Activated T-cell treated with anti-CD3 and anti-CD28 coated beads, Interleukin-2, amount 50 U/mL, for 72 hours (primary cell): ENCODE measurements at regions not wholly inside any gene's neighbourhood (a gene's known extent, or its start where the extent isn't known, plus 50 kb on each side); places are given as distances from the start of the nearest gene placed in this dataset.

ENCODE experiments used
- ATAC-seq, 2 donors: fragments of 150-1000 bp; cut with Tn5 transposase; replicated peaks in 1 of 2; 2 replicates each; pipeline ENCODE4 v1.10.0; 2021; ENCODE audit warnings: moderate library complexity in 2 of 2, mild to moderate bottlenecking in 1 of 2
- DNase-seq, 2 donors: peaks; one replicate each; pipeline ENCODE4 v3.0.0; 2021 to 2022; ENCODE audit warnings: mixed read lengths in 1 of 2
- H3K27ac Mint-ChIP-seq: one replicate; pipeline ENCODE4 v1.8.0; 2022; ENCODE audit warnings: mild to moderate bottlenecking, moderate library complexity, mixed read lengths
- H3K27me3 Mint-ChIP-seq: one replicate; pipeline ENCODE4 v1.8.0; 2022; ENCODE audit warnings: low read depth, mixed read lengths
- H3K36me3 Mint-ChIP-seq, 2 donors: one replicate each; pipeline ENCODE4 v1.8.0; 2022; ENCODE audit warnings: mixed read lengths in 2 of 2, mild to moderate bottlenecking in 1 of 2; ENCODE audit not compliant: insufficient read depth in 2 of 2
- H3K4me1 Mint-ChIP-seq: one replicate; pipeline ENCODE4 v1.8.0; 2022; ENCODE audit warnings: low read depth, mixed read lengths
- H3K4me3 Mint-ChIP-seq, 2 donors: one replicate each; pipeline ENCODE4 v1.8.0; 2022; ENCODE audit warnings: mild to moderate bottlenecking in 2 of 2, mixed read lengths in 2 of 2, moderate library complexity in 2 of 2
- H3K9me3 Mint-ChIP-seq, 2 donors: one replicate each; pipeline ENCODE4 v1.8.0; 2022; ENCODE audit warnings: mixed read lengths in 2 of 2

GRCh38 chr4:163948920-163949455, 454.5 kb downstream of the TMA16 start:
- no peaks in the 10 kb centered on the region for H3K27me3 Mint-ChIP-seq

GRCh38 chr4:163949976-163950601, 455.6 kb downstream of the TMA16 start:
- ATAC-seq (no peak), DNase-seq (no peak)
- Mint-ChIP-seq H3K9me3 (peaks cover 0 to 3% of the 10 kb centered on the region in 2 donors), H3K27me3 (no peaks in the 10 kb centered on the region), H3K27ac (no peak overlapping the region), H3K4me1 (no peaks in the 10 kb centered on the region), H3K36me3 (no peaks in the 10 kb centered on the region), H3K4me3 (no peak overlapping the region)

More at GRCh38 chr4:163948920-163949455, 454.5 kb downstream of the TMA16 start:
- Mint-ChIP-seq H3K9me3 (peaks cover 0 to 3% of the 10 kb centered on the region in 2 donors), H3K4me1 (no peaks in the 10 kb centered on the region), H3K27ac (no peak overlapping the region), H3K36me3 (no peaks in the 10 kb centered on the region), H3K4me3 (no peak overlapping the region)
- no peak for DNase-seq
- no peak for ATAC-seq

- no peak overlapping the region for H3K27ac Mint-ChIP-seq
- no peak for DNase-seq
These were observed 460.8 kb downstream of the TMA16 start for GRCh38 chr4:163955288-163955687.

GRCh38 chr4:163958751-163959150, 464.3 kb downstream of the TMA16 start:
- H3K36me3 Mint-ChIP-seq, result no peaks in the 10 kb centered on the region
- H3K4me1 Mint-ChIP-seq, result no peaks in the 10 kb centered on the region
- H3K4me3 Mint-ChIP-seq, result no peak overlapping the region
- DNase-seq (no peak), ATAC-seq (no peak)
- H3K27ac Mint-ChIP-seq, result no peak overlapping the region
- peaks cover 9% of the 10 kb centered on the region for H3K27me3 Mint-ChIP-seq
- peaks cover 0 to 2% of the 10 kb centered on the region in 2 donors for H3K9me3 Mint-ChIP-seq

More at GRCh38 chr4:163955288-163955687, 460.8 kb downstream of the TMA16 start:
- peaks cover 0 to 2% of the 10 kb centered on the region in 2 donors for H3K9me3 Mint-ChIP-seq
- no peak for ATAC-seq
- H3K36me3 Mint-ChIP-seq, result no peaks in the 10 kb centered on the region
- H3K4me1 Mint-ChIP-seq, result no peaks in the 10 kb centered on the region
- no peak overlapping the region for H3K4me3 Mint-ChIP-seq
- peaks cover 9% of the 10 kb centered on the region for H3K27me3 Mint-ChIP-seq

- H3K27ac Mint-ChIP-seq, result no peak overlapping the region
- no peaks in the 10 kb centered on the region for H3K4me1 Mint-ChIP-seq
- H3K27me3 Mint-ChIP-seq, result peaks cover 9% of the 10 kb centered on the region
- no peaks in the 10 kb centered on the region for H3K36me3 Mint-ChIP-seq
- DNase-seq (no peak), ATAC-seq (no peak)
- H3K9me3 Mint-ChIP-seq, result peaks cover 0 to 2% of the 10 kb centered on the region in 2 donors
- H3K4me3 Mint-ChIP-seq, result no peak overlapping the region
These were observed 465.4 kb downstream of the TMA16 start for GRCh38 chr4:163959932-163960331.

GRCh38 chr4:163966612-163967011, 472.1 kb downstream of the TMA16 start:
- Mint-ChIP-seq H3K4me3 (no peak overlapping the region), H3K27ac (no peak overlapping the region), H3K36me3 (no peaks in the 10 kb centered on the region), H3K4me1 (no peaks in the 10 kb centered on the region), H3K9me3 (no peaks in the 10 kb centered on the region), H3K27me3 (no peaks in the 10 kb centered on the region)
- no peak for DNase-seq
- ATAC-seq, result no peak

- Mint-ChIP-seq H3K27ac (no peak overlapping the region), H3K36me3 (no peaks in the 10 kb centered on the region), H3K4me3 (no peak overlapping the region), H3K4me1 (no peaks in the 10 kb centered on the region), H3K27me3 (no peaks in the 10 kb centered on the region), H3K9me3 (no peaks in the 10 kb centered on the region)
- no peak for ATAC-seq
- no peak for DNase-seq
These were observed 472.8 kb downstream of the TMA16 start for GRCh38 chr4:163967263-163967662.

- Mint-ChIP-seq H3K9me3 (no peaks in the 10 kb centered on the region), H3K4me3 (no peak overlapping the region), H3K36me3 (no peaks in the 10 kb centered on the region), H3K27ac (no peak overlapping the region), H3K4me1 (no peaks in the 10 kb centered on the region), H3K27me3 (no peaks in the 10 kb centered on the region)
- no peak for DNase-seq
- no peak for ATAC-seq
These were observed 473.2 kb downstream of the TMA16 start for GRCh38 chr4:163967710-163968109.

GRCh38 chr4:163969291-163969690, 474.8 kb downstream of the TMA16 start:
- H3K9me3 Mint-ChIP-seq, result no peaks in the 10 kb centered on the region
- DNase-seq (no peak), ATAC-seq (no peak)
- no peaks in the 10 kb centered on the region for H3K27me3 Mint-ChIP-seq
- H3K27ac Mint-ChIP-seq, result no peak overlapping the region
- no peaks in the 10 kb centered on the region for H3K36me3 Mint-ChIP-seq
- no peak overlapping the region for H3K4me3 Mint-ChIP-seq
- H3K4me1 Mint-ChIP-seq, result no peaks in the 10 kb centered on the region

GRCh38 chr4:163976588-163976987, 482.1 kb downstream of the TMA16 start:
- H3K9me3 Mint-ChIP-seq, result peaks cover 0 to 3% of the 10 kb centered on the region in 2 donors
- H3K27ac Mint-ChIP-seq, result no peak overlapping the region
- H3K4me3 Mint-ChIP-seq, result no peak overlapping the region
- no peaks in the 10 kb centered on the region for H3K4me1 Mint-ChIP-seq
- no peak for ATAC-seq
- no peak for DNase-seq
- H3K27me3 Mint-ChIP-seq, result no peaks in the 10 kb centered on the region
- no peaks in the 10 kb centered on the region for H3K36me3 Mint-ChIP-seq

GRCh38 chr4:163988391-163988790, 493.9 kb downstream of the TMA16 start:
- no peak for DNase-seq
- H3K36me3 Mint-ChIP-seq, result no peaks in the 10 kb centered on the region
- no peak overlapping the region for H3K4me3 Mint-ChIP-seq
- no peaks in the 10 kb centered on the region for H3K4me1 Mint-ChIP-seq
- no peak for ATAC-seq
- H3K27ac Mint-ChIP-seq, result no peak overlapping the region
- no peaks in the 10 kb centered on the region for H3K27me3 Mint-ChIP-seq
- H3K9me3 Mint-ChIP-seq, result no peaks in the 10 kb centered on the region

- DNase-seq, result no peak
- Mint-ChIP-seq H3K4me1 (no peaks in the 10 kb centered on the region), H3K27ac (no peak overlapping the region), H3K36me3 (no peaks in the 10 kb centered on the region), H3K9me3 (no peaks in the 10 kb centered on the region), H3K4me3 (no peak overlapping the region), H3K27me3 (no peaks in the 10 kb centered on the region)
- no peak for ATAC-seq
These were observed 494.4 kb downstream of the TMA16 start for GRCh38 chr4:163988865-163989264.

GRCh38 chr4:163991298-163991865, 496.9 kb downstream of the TMA16 start:
- Mint-ChIP-seq H3K36me3 (no peaks in the 10 kb centered on the region), H3K27me3 (no peaks in the 10 kb centered on the region), H3K9me3 (no peaks in the 10 kb centered on the region), H3K27ac (no peak overlapping the region), H3K4me1 (no peaks in the 10 kb centered on the region), H3K4me3 (no peak overlapping the region)
- DNase-seq (no peak), ATAC-seq (no peak)

GRCh38 chr4:164009435-164009834, 514.9 kb downstream of the TMA16 start:
- Mint-ChIP-seq H3K9me3 (peaks cover 0 to 8% of the 10 kb centered on the region in 2 donors), H3K27ac (no peak overlapping the region), H3K4me3 (no peak overlapping the region), H3K4me1 (no peaks in the 10 kb centered on the region), H3K27me3 (no peaks in the 10 kb centered on the region), H3K36me3 (peaks cover 0 to 3% of the 10 kb centered on the region in 2 donors)
- DNase-seq (no peak), ATAC-seq (no peak)
